Tibial nerve (tissue), 4 donors: ENCODE measurements at regions not wholly inside any gene's neighbourhood (a gene's known extent, or its start where the extent isn't known, plus 50 kb on each side); places are given as distances from the start of the nearest gene placed in this dataset.

Experiments used
- CTCF ChIP-seq, 5 experiments: fragments of 200-600 bp in 3 of 5; fragments of 450-650 bp in 2 of 5; sonication (generic) in 3 of 5; IDR thresholded peaks; one replicate each; pipeline ENCODE4 v1.5.1; 2016 to 2019; ENCODE audit warnings: antibody characterized with exemption in 5 of 5, mild to moderate bottlenecking in 3 of 5, moderate library complexity in 2 of 5
- EP300 ChIP-seq, 2 donors: sonication (generic); formaldehyde crosslinking; IDR thresholded peaks; one replicate each; pipeline ENCODE4 v1.6.1; 2017; ENCODE audit warnings: antibody characterized with exemption in 2 of 2, mild to moderate bottlenecking in 1 of 2
- POLR2A ChIP-seq, 2 donors: fragments of 450-650 bp; IDR thresholded peaks; one replicate each; pipeline ENCODE4 v1.6.1; 2017; ENCODE audit warnings: antibody characterized with exemption in 2 of 2, mild to moderate bottlenecking in 2 of 2, moderate library complexity in 2 of 2

GRCh38 chr2:66852953-66853352, 418.0 kb downstream of the MEIS1 start:
- TF ChIP-seq CTCF (IDR thresholded peaks at IDR 0.05) (no peak), POLR2A (IDR thresholded peaks at IDR 0.05) (no peak), EP300 (IDR thresholded peaks at IDR 0.05) (no peak)
